ENCODE measurements at regions not wholly inside any gene's neighbourhood (a gene's known extent, or its start where the extent isn't known, plus 50 kb on each side); places are given as distances from the start of the nearest gene placed in this dataset.

- intact Hi-C loops (cut with micrococcal nuclease), result no loop called here
- H3K9me3 Mint-ChIP-seq, result no peaks in the 10 kb centered on the region
- H3K27me3 Mint-ChIP-seq, result no peaks in the 10 kb centered on the region
- no peak overlapping the region for H3K27ac Mint-ChIP-seq
- DNase-seq, result no peak
- H3K4me3 Mint-ChIP-seq, result no peak overlapping the region
- CTCF ChIA-PET, result no interaction called here
- H3K4me1 Mint-ChIP-seq (ENCODE audit: low read depth), result peaks cover 3% of the 10 kb centered on the region
- H3K36me3 Mint-ChIP-seq, result no peaks in the 10 kb centered on the region
- POLR2A ChIA-PET, result no interaction called here
Observed at GRCh38 chr14:22152161-22152870, 436.7 kb downstream of the DAD1 start.

- no peak for DNase-seq
- Mint-ChIP-seq H3K27ac (no peak overlapping the region), H3K4me3 (no peak overlapping the region), H3K36me3 (no peaks in the 10 kb centered on the region), H3K4me1 (ENCODE audit: low read depth) (peaks cover 3% of the 10 kb centered on the region), H3K27me3 (no peaks in the 10 kb centered on the region), H3K9me3 (no peaks in the 10 kb centered on the region)
- POLR2A ChIA-PET, result no interaction called here
- intact Hi-C loops (cut with micrococcal nuclease), result no loop called here
- CTCF ChIA-PET, result no interaction called here
Observed at GRCh38 chr14:22151121-22151520, 437.9 kb downstream of the DAD1 start.

GRCh38 chr14:22149058-22149457 is 440.0 kb downstream of the DAD1 start:
- no peaks in the 10 kb centered on the region for H3K9me3 Mint-ChIP-seq
- H3K27ac Mint-ChIP-seq, result no peak overlapping the region

GRCh38 chr14:22147716-22148115 is 441.3 kb downstream of the DAD1 start:
- no peaks in the 10 kb centered on the region for H3K9me3 Mint-ChIP-seq
- H3K36me3 Mint-ChIP-seq, result no peaks in the 10 kb centered on the region
- H3K4me1 Mint-ChIP-seq (ENCODE audit: low read depth), result peaks cover 3% of the 10 kb centered on the region
- no peaks in the 10 kb centered on the region for H3K27me3 Mint-ChIP-seq
- peak overlapping the region; percentile 73 for H3K4me3 Mint-ChIP-seq
- DNase-seq, result peak; percentile 18
- CTCF ChIA-PET, result interaction anchor here (1.9 kb wide), 1 partner anchor 16 kb away, joined by 6 read pairs; no protein-coding TSS in a partner anchor
- H3K27ac Mint-ChIP-seq, result peak overlapping the region; percentile 79
- intact Hi-C loops (cut with micrococcal nuclease), result no loop called here
- POLR2A ChIA-PET, result no interaction called here

More at GRCh38 chr14:22149058-22149457, 440.0 kb downstream of the DAD1 start:
- Mint-ChIP-seq H3K36me3 (no peaks in the 10 kb centered on the region), H3K4me3 (no peak overlapping the region), H3K27me3 (no peaks in the 10 kb centered on the region), H3K4me1 (ENCODE audit: low read depth) (peaks cover 3% of the 10 kb centered on the region)
- no peak for DNase-seq
- intact Hi-C loops (cut with micrococcal nuclease), result no loop called here
- ChIA-PET POLR2A (no interaction called here), CTCF (interaction anchor here (1.3 kb wide), 1 partner anchor 421 kb away, joined by 4 read pairs; no protein-coding TSS in a partner anchor)

GRCh38 chr14:22143363-22143762 is 445.7 kb downstream of the DAD1 start:
- H3K9me3 Mint-ChIP-seq, result no peaks in the 10 kb centered on the region

GRCh38 chr14:22140633-22141032 is 448.4 kb downstream of the DAD1 start:
- ChIA-PET POLR2A (no interaction called here), CTCF (no interaction called here)
- H3K27me3 Mint-ChIP-seq, result no peaks in the 10 kb centered on the region
- no peak for DNase-seq
- intact Hi-C loops (cut with micrococcal nuclease), result no loop called here
- no peaks in the 10 kb centered on the region for H3K36me3 Mint-ChIP-seq
- H3K9me3 Mint-ChIP-seq, result no peaks in the 10 kb centered on the region
- H3K27ac Mint-ChIP-seq, result no peak overlapping the region
- H3K4me1 Mint-ChIP-seq (ENCODE audit: low read depth), result no peaks in the 10 kb centered on the region
- no peak overlapping the region for H3K4me3 Mint-ChIP-seq

More at GRCh38 chr14:22143363-22143762, 445.7 kb downstream of the DAD1 start:
- no peaks in the 10 kb centered on the region for H3K36me3 Mint-ChIP-seq
- ChIA-PET POLR2A (no interaction called here), CTCF (interaction anchor here (1.0 to 2.7 kb wide), 2 partner anchors 11 to 35 kb away, joined by 3 to 7 read pairs; no protein-coding TSS in a partner anchor)
- no peak overlapping the region for H3K4me3 Mint-ChIP-seq
- peaks cover 3% of the 10 kb centered on the region for H3K4me1 Mint-ChIP-seq (ENCODE audit: low read depth)
- DNase-seq, result no peak
- no peak overlapping the region for H3K27ac Mint-ChIP-seq
- no peaks in the 10 kb centered on the region for H3K27me3 Mint-ChIP-seq
- intact Hi-C loops (cut with micrococcal nuclease), result no loop called here

- H3K4me3 Mint-ChIP-seq, result no peak overlapping the region
- ChIA-PET POLR2A (interaction anchor here (0.8 kb wide), 1 partner anchor 423 kb away, joined by 3 read pairs; no protein-coding TSS in a partner anchor), CTCF (interaction anchor here (0.7 to 2.0 kb wide), 7 partner anchors 9 to 1055 kb away, joined by 3 to 10 read pairs (median 5); no protein-coding TSS in a partner anchor)
- no peaks in the 10 kb centered on the region for H3K4me1 Mint-ChIP-seq (ENCODE audit: low read depth)
- H3K9me3 Mint-ChIP-seq, result no peaks in the 10 kb centered on the region
- peak; percentile 44 for DNase-seq
- no peaks in the 10 kb centered on the region for H3K36me3 Mint-ChIP-seq
- H3K27me3 Mint-ChIP-seq, result no peaks in the 10 kb centered on the region
- no peak overlapping the region for H3K27ac Mint-ChIP-seq
- intact Hi-C loops (cut with micrococcal nuclease), result no loop called here
Observed at GRCh38 chr14:22131749-22132476, 457.1 kb downstream of the DAD1 start.

GRCh38 chr14:22124073-22124613 is 450.5 kb upstream of the OR4E1 start:
- Mint-ChIP-seq H3K27ac (peak overlapping the region; percentile 89), H3K9me3 (no peaks in the 10 kb centered on the region), H3K4me1 (ENCODE audit: low read depth) (peaks cover 9% of the 10 kb centered on the region), H3K36me3 (no peaks in the 10 kb centered on the region), H3K27me3 (no peaks in the 10 kb centered on the region), H3K4me3 (peak overlapping the region; percentile 62)
- intact Hi-C loops (cut with micrococcal nuclease), result no loop called here
- CTCF ChIA-PET, result interaction anchor here (2.5 to 3.1 kb wide), 3 partner anchors 8 to 446 kb away, joined by 7 to 11 read pairs (median 10); no protein-coding TSS in a partner anchor
- POLR2A ChIA-PET, result interaction anchor here (0.6 kb wide), 1 partner anchor 391 kb away, joined by 5 read pairs; no protein-coding TSS in a partner anchor
- DNase-seq, result no peak

- peak overlapping the region; percentile 62 for H3K4me3 Mint-ChIP-seq
- no peaks in the 10 kb centered on the region for H3K9me3 Mint-ChIP-seq
- H3K27me3 Mint-ChIP-seq, result no peaks in the 10 kb centered on the region
- intact Hi-C loops (cut with micrococcal nuclease), result loop anchor here (2.0 kb wide), 1 partner anchor 434 kb away; no protein-coding TSS in a partner anchor
- ChIA-PET POLR2A (interaction anchor here (0.9 to 1.7 kb wide), 5 partner anchors 37 to 447 kb away, joined by 3 to 6 read pairs (median 4); no protein-coding TSS in a partner anchor), CTCF (interaction anchor here (1.0 to 3.1 kb wide), 5 partner anchors 9 to 447 kb away, joined by 3 to 11 read pairs (median 7); no protein-coding TSS in a partner anchor)
- H3K27ac Mint-ChIP-seq, result peak overlapping the region; percentile 89
- no peaks in the 10 kb centered on the region for H3K36me3 Mint-ChIP-seq
- peaks cover 9% of the 10 kb centered on the region for H3K4me1 Mint-ChIP-seq (ENCODE audit: low read depth)
- DNase-seq, result no peak
Observed at GRCh38 chr14:22122829-22123560, 449.4 kb upstream of the OR4E1 start.

GRCh38 chr14:22122227-22122818 is 448.7 kb upstream of the OR4E1 start:
- Mint-ChIP-seq H3K36me3 (no peaks in the 10 kb centered on the region), H3K9me3 (no peaks in the 10 kb centered on the region), H3K27ac (peak overlapping the region; percentile 89), H3K4me3 (peak overlapping the region; percentile 62), H3K4me1 (ENCODE audit: low read depth) (peaks cover 9% of the 10 kb centered on the region), H3K27me3 (no peaks in the 10 kb centered on the region)
- DNase-seq, result no peak
- intact Hi-C loops (cut with micrococcal nuclease), result loop anchor here (2.0 kb wide), 1 partner anchor 434 kb away; no protein-coding TSS in a partner anchor
- CTCF ChIA-PET, result interaction anchor here (1.5 to 3.1 kb wide), 3 partner anchors 10 to 448 kb away, joined by 4 to 11 read pairs (median 10); no protein-coding TSS in a partner anchor
- POLR2A ChIA-PET, result interaction anchor here (0.9 to 1.7 kb wide), 3 partner anchors 38 to 399 kb away, joined by 3 to 4 read pairs (median 3); no protein-coding TSS in a partner anchor

- POLR2A ChIA-PET, result no interaction called here
- no peak for DNase-seq
- H3K27ac Mint-ChIP-seq, result peak overlapping the region; percentile 77
Observed at GRCh38 chr14:22118899-22119477, 445.4 kb upstream of the OR4E1 start.

More at GRCh38 chr14:22118899-22119477, 445.4 kb upstream of the OR4E1 start:
- intact Hi-C loops (cut with micrococcal nuclease), result no loop called here
- Mint-ChIP-seq H3K4me1 (ENCODE audit: low read depth) (peaks cover 9% of the 10 kb centered on the region), H3K4me3 (peak overlapping the region; percentile 41), H3K9me3 (no peaks in the 10 kb centered on the region), H3K36me3 (no peaks in the 10 kb centered on the region), H3K27me3 (no peaks in the 10 kb centered on the region)
- CTCF ChIA-PET, result interaction anchor here (1.4 kb wide), 1 partner anchor 437 kb away, joined by 4 read pairs; no protein-coding TSS in a partner anchor
